ENCODE measurements at regions not wholly inside any gene's neighbourhood (a gene's known extent, or its start where the extent isn't known, plus 50 kb on each side); places are given as distances from the start of the nearest gene placed in this dataset.

- H3K27me3 ChIP-seq (ENCODE audit: control insufficient read depth, insufficient read depth, low read length) = no peaks in the 10 kb centered on the region
- H2BK15ac ChIP-seq (ENCODE audit: low read depth, low read length) = no peak overlapping the region
- peaks cover 5% of the 10 kb centered on the region for H3K9me3 ChIP-seq (ENCODE audit: control insufficient read depth, insufficient read depth, low read length)
- H3K4me1 ChIP-seq (ENCODE audit: control insufficient read depth, insufficient read depth, low read length) = no peaks in the 10 kb centered on the region
- no peak overlapping the region for H4K91ac ChIP-seq (ENCODE audit: insufficient read depth, low read depth, low read length)
- no peak overlapping the region for H2BK5ac ChIP-seq (ENCODE audit: low read depth, low read length, poor library complexity, severe bottlenecking)
- no peaks in the 10 kb centered on the region for H3K79me1 ChIP-seq (ENCODE audit: low read depth in 1 of 2, low read length in 2 of 2)
- H3K14ac ChIP-seq (replicated peaks; ENCODE audit: low read depth, low read length) = no peak overlapping the region
- no peak for ATAC-seq (ENCODE audit: low read depth)
- dilution Hi-C loops (cut with HindIII; ENCODE audit: low sequenced_read_pairs, unreplicated experiment) (no loop called here), in situ Hi-C loops (cut with MboI; ENCODE audit: low sequenced_read_pairs) (no loop called here), intact Hi-C loops (cut with micrococcal nuclease) (no loop called here)
- H2AK9ac ChIP-seq (replicated peaks; ENCODE audit: low read depth, low read length, poor library complexity) = no peak overlapping the region
- H3K56ac ChIP-seq (ENCODE audit: extremely low read depth, insufficient read depth, low read length) = no peak overlapping the region
- H2AK5ac ChIP-seq (ENCODE audit: low read depth, low read length) = no peak overlapping the region
- H3K9ac ChIP-seq (ENCODE audit: low read depth, low read length) = no peak overlapping the region
- no peak overlapping the region for H2BK120ac ChIP-seq (ENCODE audit: low read depth, low read length)
- CTCF ChIA-PET = interaction anchor here (1.2 kb wide), 1 partner anchor 19 kb away, joined by 3 read pairs; no protein-coding TSS in a partner anchor
- no peaks in the 10 kb centered on the region for H3K36me3 ChIP-seq (ENCODE audit: control insufficient read depth, insufficient read depth, low read length)
- TF ChIP-seq RAD21 (IDR thresholded peaks at IDR 0.05; ENCODE audit: low read length) (no peak), MAZ (IDR thresholded peaks at IDR 0.05; ENCODE audit: borderline replicate concordance, low read depth, low read length) (no peak), FOS (IDR thresholded peaks at IDR 0.05; ENCODE audit: low read depth, low read length) (no peak), CEBPB (IDR thresholded peaks at IDR 0.05; ENCODE audit: low read depth, low read length) (no peak), MXI1 (IDR thresholded peaks at IDR 0.05; ENCODE audit: borderline replicate concordance, low read depth, low read length) (no peak), MAFK (IDR thresholded peaks at IDR 0.05; ENCODE audit: low read depth, low read length) (no peak), RFX5 (IDR thresholded peaks at IDR 0.05; ENCODE audit: low read depth, low read length) (no peak), ELK1 (IDR thresholded peaks at IDR 0.05; ENCODE audit: borderline replicate concordance, low read depth, low read length) (no peak), CTCF (conservative IDR thresholded peaks at IDR 0.05; ENCODE audit: low read depth, low read length) (no peak)
- H2BK20ac ChIP-seq (ENCODE audit: low read depth, low read length) = no peak overlapping the region
- 46% methylated on average over 2 of the region's 4 CpGs; no CpG with 5 or more reads in 1 of the 2 experiments for WGBS, 2 experiments (ENCODE audit: extremely low coverage in 2 of 2, insufficient read length in 1 of 2)
- no peak overlapping the region for H3K23ac ChIP-seq (ENCODE audit: low read depth, low read length)
- no peak overlapping the region for H3K18ac ChIP-seq (ENCODE audit: low read depth, low read length)
- H4K5ac ChIP-seq (ENCODE audit: low read depth, low read length) = no peak overlapping the region
- H4K20me1 ChIP-seq (ENCODE audit: insufficient read depth, low read length) = no peaks in the 10 kb centered on the region
- H3K4ac ChIP-seq (ENCODE audit: low read depth, low read length) = no peak overlapping the region
- no peak overlapping the region for H2AFZ ChIP-seq (replicated peaks; ENCODE audit: low read length, poor library complexity)
- H3K4me3 ChIP-seq (ENCODE audit: insufficient read depth, low read depth, low read length) = no peak overlapping the region
- DNase-seq = no peak
- BruUV-seq (replicated peaks) = no TSS peak
- H4K8ac ChIP-seq (ENCODE audit: low read depth in 2 of 2, low read length in 2 of 2) = no peak overlapping the region
- H3K27ac ChIP-seq (ENCODE audit: insufficient read depth, low read length) = no peak overlapping the region
- POLR2A ChIA-PET (ENCODE audit: unreplicated experiment) = no interaction called here
- no peak overlapping the region for H3K4me2 ChIP-seq (ENCODE audit: low read depth, low read length)
- H3K9me1 ChIP-seq (ENCODE audit: insufficient read depth, low read length) = no peaks in the 10 kb centered on the region
Measured at GRCh38 chr7:67918158-67918557, 921.5 kb downstream of the TYW1 start.

Data from IMR-90 (cell line).